ENCODE measurements at regions not wholly inside any gene's neighbourhood (a gene's known extent, or its start where the extent isn't known, plus 50 kb on each side); places are given as distances from the start of the nearest gene placed in this dataset.
"Not testable (repeated sequence)": the region's sequence is repeated elsewhere in the genome, so short reads cannot be mapped to it uniquely, and the experiment has no call there.

GRCh38 chr10:3391657-3392056 is 219.1 kb upstream of the PITRM1 start:
- Histone ChIP-seq H3K4me3 (no peak overlapping the region), H3K27ac (no peak overlapping the region)

DNA sequence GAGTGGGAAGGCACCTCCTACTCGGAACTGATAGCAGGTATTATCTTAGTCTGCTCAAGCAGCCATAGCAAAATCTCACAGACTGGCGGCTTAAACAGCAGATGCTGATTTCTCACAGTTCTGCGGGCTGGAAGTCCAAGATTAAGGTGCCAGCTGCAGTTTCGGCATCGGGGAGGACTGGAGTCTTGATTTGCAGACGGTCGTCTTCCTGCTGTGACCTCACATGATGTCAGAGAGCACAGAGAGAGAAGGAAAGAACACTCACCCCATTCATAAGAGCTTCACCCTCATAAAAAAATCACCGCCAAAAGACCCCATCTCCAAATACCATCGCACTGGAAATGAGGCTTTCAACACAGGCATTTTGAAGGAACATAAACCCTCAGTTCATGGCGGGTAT is 216.5 kb upstream of the PITRM1 start:
- Histone ChIP-seq H3K4me3 (no peak overlapping the region), H3K27ac (no peak overlapping the region)

- no peak overlapping the region for H3K27ac ChIP-seq
- no peak overlapping the region for H3K4me3 ChIP-seq
Measured at GRCh38 chr10:3385487-3385886, 212.9 kb upstream of the PITRM1 start.

- no peak overlapping the region for H3K4me3 ChIP-seq
- H3K27ac ChIP-seq, result no peak overlapping the region
Measured at GRCh38 chr10:3382092-3382491, 209.5 kb upstream of the PITRM1 start.

- Histone ChIP-seq H3K27ac (no peak overlapping the region), H3K4me3 (no peak overlapping the region)
Measured at GRCh38 chr10:3380406-3381050, 207.9 kb upstream of the PITRM1 start.

DNA sequence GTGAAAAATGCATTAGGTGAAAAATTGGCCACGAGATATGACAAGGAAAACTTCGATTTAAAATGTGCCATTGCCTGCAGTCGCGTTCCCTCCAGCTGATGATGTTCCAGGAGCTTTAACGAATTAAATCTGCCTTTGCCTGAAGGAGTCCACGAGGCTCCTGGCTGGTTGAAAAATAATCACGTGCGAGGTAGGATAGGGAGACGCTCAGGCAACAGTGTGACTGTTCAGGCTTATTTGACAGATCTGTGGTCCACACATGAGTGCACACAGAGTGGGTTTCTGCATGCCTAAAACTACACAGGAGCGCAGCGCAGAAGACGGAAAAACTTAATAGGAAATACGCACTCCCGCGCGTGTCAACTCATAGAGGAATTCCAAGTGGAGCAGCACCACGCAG is 204.0 kb upstream of the PITRM1 start:
- Histone ChIP-seq H3K27ac (no peak overlapping the region), H3K4me3 (no peak overlapping the region)

DNA sequence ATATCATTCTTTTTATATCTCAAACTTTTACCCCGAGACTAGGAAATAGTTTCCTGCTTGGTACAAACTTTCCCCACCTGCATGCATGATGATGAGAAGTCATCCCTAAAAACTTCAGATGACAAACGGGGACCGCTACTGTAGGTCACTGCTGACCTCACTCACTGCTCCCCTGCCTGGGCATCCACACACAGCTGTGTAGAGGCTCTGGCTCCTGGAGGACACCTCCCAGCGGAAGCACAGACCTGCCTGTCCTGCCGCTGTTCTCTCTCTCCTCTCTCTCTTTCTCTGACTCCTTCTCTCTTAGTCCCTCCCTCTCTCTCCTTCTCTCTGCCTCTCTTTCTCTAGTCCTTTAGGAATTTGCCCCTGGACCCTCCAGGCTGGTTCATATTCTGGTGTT is 202.9 kb upstream of the PITRM1 start:
- H3K4me3 ChIP-seq, result no peak overlapping the region
- no peak overlapping the region for H3K27ac ChIP-seq

DNA sequence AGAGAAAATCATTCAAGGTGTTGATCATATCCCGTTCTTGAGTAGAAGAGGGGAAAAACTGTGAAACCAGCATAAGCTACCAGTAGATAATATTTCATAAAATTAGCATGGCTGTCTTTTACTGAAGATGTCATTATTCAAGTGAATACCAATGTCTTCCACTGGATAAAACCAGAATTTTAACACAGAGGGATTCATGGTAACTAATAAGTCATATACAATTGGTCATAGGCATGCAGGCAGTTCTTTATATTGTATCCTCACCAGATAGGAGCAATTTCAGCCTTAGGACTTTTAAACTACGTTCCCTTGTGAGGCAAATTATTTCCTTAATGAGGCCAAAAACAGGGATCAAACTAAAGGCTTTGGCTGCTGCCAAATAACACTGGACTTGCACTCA is 202.3 kb upstream of the PITRM1 start:
- H3K27ac ChIP-seq, result no peak overlapping the region

GRCh38 chr10:3373374-3374027 is 200.9 kb upstream of the PITRM1 start:
- not testable (repeated sequence) for H3K27ac ChIP-seq, H3K4me3 ChIP-seq

More for the DNA sequence above, 202.3 kb upstream of the PITRM1 start:
- H3K4me3 ChIP-seq, result no peak overlapping the region

DNA sequence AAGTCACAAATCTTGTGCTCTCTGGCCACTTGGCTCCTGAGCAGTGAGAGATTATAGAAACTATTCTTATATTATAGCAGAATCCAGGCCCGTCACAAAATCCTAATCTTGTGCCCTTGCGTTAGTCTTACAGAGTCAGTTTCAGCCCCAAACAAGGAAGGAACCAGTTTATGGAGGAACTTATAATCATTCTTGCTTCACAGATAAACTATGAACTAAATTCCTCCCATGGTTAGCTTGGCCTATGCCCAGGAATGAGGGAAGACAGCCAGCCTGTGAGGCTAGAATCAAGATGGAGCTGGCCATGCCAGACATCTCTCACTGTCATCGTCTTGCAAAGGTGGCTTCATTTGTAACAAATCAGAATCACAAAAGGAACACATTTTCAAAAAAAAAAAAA is 199.7 kb upstream of the PITRM1 start:
- H3K27ac ChIP-seq, result no peak overlapping the region
- no peak overlapping the region for H3K4me3 ChIP-seq

DNA sequence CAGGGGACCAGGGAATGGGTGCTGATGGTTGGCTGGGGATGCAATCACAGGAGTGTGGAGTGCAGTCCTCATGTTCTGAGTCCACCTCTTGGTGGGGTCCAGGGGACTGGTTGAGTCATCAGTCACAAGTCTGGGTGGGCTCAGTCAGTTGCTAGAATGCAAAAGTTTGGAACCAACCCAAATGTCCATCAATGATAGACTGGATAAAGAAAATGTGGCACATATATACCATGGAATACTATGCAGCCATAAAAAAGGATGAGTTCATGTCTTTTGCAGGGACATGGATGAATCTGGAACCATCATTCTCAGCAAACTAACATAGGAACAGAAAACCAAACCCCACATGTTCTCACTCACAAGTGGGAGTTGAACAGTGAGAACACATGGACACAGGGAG is 199.0 kb upstream of the PITRM1 start:
- not testable (repeated sequence) for H3K4me3 ChIP-seq, H3K27ac ChIP-seq

DNA sequence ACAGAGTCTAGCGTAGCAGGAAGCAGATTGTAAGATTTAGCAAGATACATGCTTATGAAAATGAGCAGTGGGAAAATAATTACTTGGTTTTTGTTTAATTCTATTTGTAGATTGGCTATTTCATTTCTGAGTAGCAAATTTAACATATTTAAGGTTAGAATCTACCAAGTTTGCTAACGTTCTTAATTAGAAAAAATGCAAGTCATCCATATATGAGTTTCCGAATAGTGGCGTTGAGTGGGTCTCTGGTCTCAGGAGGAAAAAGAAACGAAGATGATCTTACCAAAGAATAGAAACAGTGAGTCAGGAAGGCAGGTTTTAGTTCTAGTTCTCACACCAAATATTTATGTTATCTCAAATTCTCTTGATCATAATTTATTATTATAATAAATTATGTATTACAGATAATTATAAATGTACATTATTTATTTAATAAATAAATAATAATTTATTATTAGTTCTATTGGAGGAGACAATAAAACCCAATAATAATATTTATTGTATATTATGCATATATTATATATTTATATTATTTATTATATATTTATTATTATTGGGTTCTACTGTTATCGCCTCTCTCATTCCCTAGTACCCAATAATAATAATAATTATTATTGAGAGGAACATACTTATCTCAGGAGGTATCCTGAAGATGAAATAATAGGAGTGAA is 194.3 kb upstream of the PITRM1 start:
- Histone ChIP-seq H3K27ac (no peak overlapping the region), H3K4me3 (no peak overlapping the region)

GRCh38 chr10:3366043-3366442 is 193.5 kb upstream of the PITRM1 start:
- Histone ChIP-seq H3K4me3 (no peak overlapping the region), H3K27ac (no peak overlapping the region)

DNA sequence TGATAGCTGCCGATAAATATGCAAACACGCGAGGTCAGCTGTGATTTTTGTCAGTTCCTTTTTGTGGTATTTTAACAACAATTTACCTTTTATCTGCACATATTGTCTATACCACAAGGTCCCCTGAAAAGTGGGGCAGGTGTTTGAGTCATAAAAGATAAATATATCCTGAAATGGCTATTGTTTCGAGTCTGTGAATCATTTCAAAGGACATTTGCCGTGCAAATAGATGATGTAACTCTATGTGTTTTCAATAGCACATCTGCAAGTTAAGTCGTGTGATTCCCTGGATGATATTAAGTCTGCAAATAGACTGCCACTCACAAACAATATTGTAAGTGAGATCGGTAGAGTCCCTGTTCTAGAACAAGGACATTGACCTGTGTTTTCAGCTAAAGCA is 193.0 kb upstream of the PITRM1 start:
- Histone ChIP-seq H3K4me3 (no peak overlapping the region), H3K27ac (no peak overlapping the region)

DNA sequence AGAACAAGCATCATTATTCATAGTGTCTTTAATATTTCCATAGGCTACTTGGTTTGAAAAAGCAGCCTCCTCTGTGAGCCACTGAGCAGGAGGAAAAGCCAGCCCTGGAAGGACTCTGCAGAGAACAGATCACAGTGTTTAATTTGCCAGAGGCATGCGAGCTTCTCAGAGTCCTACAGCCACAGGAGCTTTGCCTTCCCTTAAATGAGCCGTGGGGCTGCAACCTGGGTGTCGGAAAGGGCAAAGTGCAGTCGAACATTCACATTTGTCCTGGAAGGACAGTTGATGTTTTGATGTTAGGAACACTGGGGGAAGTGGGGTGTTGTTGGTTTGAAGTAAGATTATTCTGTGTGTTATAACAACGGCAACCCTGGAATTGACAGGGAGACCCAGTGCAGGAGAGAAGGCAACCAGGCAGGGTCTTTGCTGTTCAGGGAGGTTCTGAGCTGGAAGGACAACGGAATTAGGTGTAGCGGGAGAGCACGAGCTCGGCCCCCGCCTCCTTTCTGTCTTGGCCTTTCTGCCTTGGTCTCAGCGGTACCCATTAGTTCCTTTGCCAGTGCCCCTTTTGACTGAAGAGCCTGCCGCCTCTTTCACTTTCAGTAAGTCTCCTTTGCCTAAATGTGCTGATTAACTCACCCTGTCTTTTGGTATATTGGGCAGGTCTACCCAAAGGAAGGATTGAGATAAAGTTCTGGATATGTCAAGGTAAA is 192.3 kb upstream of the PITRM1 start:
- Histone ChIP-seq H3K27ac (no peak overlapping the region), H3K4me3 (no peak overlapping the region)

DNA sequence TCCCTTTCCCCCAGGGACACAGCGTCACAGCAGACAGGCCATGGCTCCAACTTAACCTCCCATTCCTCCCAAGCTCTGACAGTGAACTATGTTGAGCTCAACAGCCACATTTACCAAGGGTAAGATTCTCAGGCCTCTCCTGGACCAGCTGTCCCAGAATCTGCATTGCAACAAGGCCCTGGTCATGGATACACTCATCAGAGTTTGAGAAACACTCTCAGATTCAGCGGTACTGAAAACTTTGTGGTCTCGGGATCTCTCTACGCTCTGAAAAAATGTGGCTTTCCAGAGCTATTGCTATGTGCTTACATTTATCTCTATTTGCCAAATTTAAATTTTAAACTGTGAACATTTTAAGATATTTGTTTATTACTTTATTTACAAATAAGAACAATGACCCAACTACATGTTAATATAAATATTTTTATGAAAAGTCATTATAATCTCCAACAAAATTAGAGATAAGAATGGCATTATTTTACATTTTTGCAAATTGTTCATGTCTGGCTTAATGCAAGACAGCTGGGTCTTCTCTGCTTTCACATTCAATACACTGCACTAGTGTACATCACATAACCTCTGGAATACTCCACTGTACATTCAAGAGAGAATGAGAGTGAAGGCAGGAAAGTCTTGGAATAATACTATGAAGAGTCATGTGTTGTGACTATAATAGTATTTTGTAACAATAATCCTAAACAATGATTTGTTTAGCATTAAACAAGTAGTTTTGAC is 190.9 kb upstream of the PITRM1 start:
- H3K27ac ChIP-seq, result peak overlapping the region in 1 of 21 experiments; percentile 9
- no peak overlapping the region for H3K4me3 ChIP-seq

DNA sequence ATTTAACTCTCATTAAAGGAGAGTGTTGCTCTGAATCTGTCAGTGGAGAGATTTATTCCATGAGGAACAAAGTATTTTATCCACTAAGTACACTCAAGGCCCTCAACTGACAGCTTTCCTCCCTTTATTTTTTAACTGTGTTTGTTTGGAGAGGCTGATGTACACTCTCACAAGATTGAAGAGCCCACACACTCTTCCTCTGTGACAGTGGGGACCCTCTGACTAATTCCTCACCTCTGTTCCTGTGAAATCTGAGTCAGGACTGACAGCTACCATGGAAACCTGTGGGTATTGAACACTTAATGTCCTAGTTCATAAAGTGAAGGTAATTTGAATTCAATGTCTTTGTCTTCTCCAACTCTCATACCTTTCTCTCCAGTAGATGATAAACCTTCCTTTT is 189.8 kb upstream of the PITRM1 start:
- Histone ChIP-seq H3K4me3 (no peak overlapping the region), H3K27ac (no peak overlapping the region)

- no peak overlapping the region for H3K4me3 ChIP-seq
- H3K27ac ChIP-seq, result no peak overlapping the region
Measured at GRCh38 chr10:3361640-3362039, 189.1 kb upstream of the PITRM1 start.

- H3K4me3 ChIP-seq, result no peak overlapping the region
- no peak overlapping the region for H3K27ac ChIP-seq
Measured at GRCh38 chr10:3357737-3358136, 185.2 kb upstream of the PITRM1 start.

- no peak overlapping the region for H3K4me3 ChIP-seq
- no peak overlapping the region for H3K27ac ChIP-seq
Measured at GRCh38 chr10:3355536-3355935, 183.0 kb upstream of the PITRM1 start.

Measured in skin epidermis (tissue), 12 donors.